DMS114 treated with DMSO at 0.1 percent for 48 hours (cell line): ENCODE measurements at regions not wholly inside any gene's neighbourhood (a gene's known extent, or its start where the extent isn't known, plus 50 kb on each side); places are given as distances from the start of the nearest gene placed in this dataset.
"Not testable (repeated sequence)": the region's sequence is repeated elsewhere in the genome, so short reads cannot be mapped to it uniquely, and the experiment has no call there.

Experiments used
- DNase-seq: peaks from one replicate; lab custom pipeline; 2025; ENCODE audit not compliant: unreplicated experiment; lab: John Stamatoyannopoulos, UW

GRCh38 chr1:157231846-157232525 lies 93.8 kb upstream of the ETV3 start:
- DNase-seq: no peak

- DNase-seq: no peak
These were observed 92.3 kb upstream of the ETV3 start for GRCh38 chr1:157230500-157230899.

GRCh38 chr1:157227700-157228099 lies 89.5 kb upstream of the ETV3 start:
- no peak for DNase-seq

GRCh38 chr1:157226739-157227138 lies 88.5 kb upstream of the ETV3 start:
- DNase-seq: no peak

- DNase-seq: no peak
These were observed 81.4 kb upstream of the ETV3 start for GRCh38 chr1:157219600-157219999.

GRCh38 chr1:157219182-157219581 lies 81.0 kb upstream of the ETV3 start:
- no peak for DNase-seq

- DNase-seq: no peak
These were observed 80.5 kb upstream of the ETV3 start for GRCh38 chr1:157218671-157219070.

- DNase-seq: no peak
These were observed 79.3 kb upstream of the ETV3 start for GRCh38 chr1:157217486-157217885.

- DNase-seq: no peak
These were observed 75.6 kb upstream of the ETV3 start for GRCh38 chr1:157213836-157214235.

GRCh38 chr1:157209514-157209913 lies 71.3 kb upstream of the ETV3 start:
- no peak for DNase-seq

GRCh38 chr1:157205982-157206381 lies 67.8 kb upstream of the ETV3 start:
- DNase-seq: not testable (repeated sequence)

- DNase-seq: no peak
These were observed 65.0 kb upstream of the ETV3 start for GRCh38 chr1:157203166-157203565.

GRCh38 chr1:157202331-157202730 lies 64.1 kb upstream of the ETV3 start:
- no peak for DNase-seq

GRCh38 chr1:157201767-157202166 lies 63.6 kb upstream of the ETV3 start:
- no peak for DNase-seq

GRCh38 chr1:157200451-157200850 lies 62.3 kb upstream of the ETV3 start:
- no peak for DNase-seq

- DNase-seq: no peak
These were observed 61.2 kb upstream of the ETV3 start for GRCh38 chr1:157199421-157199755.

GRCh38 chr1:157198619-157199420 lies 60.6 kb upstream of the ETV3 start:
- DNase-seq: no peak

- DNase-seq: no peak
These were observed 59.8 kb upstream of the ETV3 start for GRCh38 chr1:157197906-157198435.

- DNase-seq: peak; percentile 26
These were observed 58.7 kb upstream of the ETV3 start for GRCh38 chr1:157196670-157197456.

- DNase-seq: no peak
These were observed 58.0 kb upstream of the ETV3 start for GRCh38 chr1:157196245-157196543.

- DNase-seq: no peak
These were observed 57.5 kb upstream of the ETV3 start for GRCh38 chr1:157195521-157196244.
